Head of caudate nucleus (tissue), 42 donors: ENCODE measurements at regions not wholly inside any gene's neighbourhood (a gene's known extent, or its start where the extent isn't known, plus 50 kb on each side); places are given as distances from the start of the nearest gene placed in this dataset.

Experiments
- DNase-seq, 42 donors: peaks; one replicate each; pipeline versions ENCODE4 v3.0.0 to v3.0.0-alpha.2; 2020 to 2021; ENCODE audit warnings: mixed read lengths in 7 of 42
- intact Hi-C: fragments of 100-400 bp; cut with DNase I; formaldehyde crosslinking; loops from one replicate; pipeline ENCODE4 v1.15.0; 2022

GRCh38 chr13:109480011-109480955 is 306.1 kb downstream of the IRS2 start:
- intact Hi-C loops, result no loop called here
- DNase-seq, result no peak

- intact Hi-C loops, result no loop called here
- DNase-seq, result no peak
Measured at GRCh38 chr13:109479534-109479933, 306.8 kb downstream of the IRS2 start.

GRCh38 chr13:109476001-109476400 is 310.4 kb downstream of the IRS2 start:
- intact Hi-C loops, result no loop called here
- no peak for DNase-seq

- intact Hi-C loops, result no loop called here
- no peak for DNase-seq
Measured at GRCh38 chr13:109468123-109468522, 318.3 kb downstream of the IRS2 start.

- intact Hi-C loops, result no loop called here
Measured at GRCh38 chr13:109465148-109465547, 321.2 kb downstream of the IRS2 start.

GRCh38 chr13:109454167-109454917 is 332.0 kb downstream of the IRS2 start:
- intact Hi-C loops, result no loop called here
- no peak for DNase-seq

More at GRCh38 chr13:109465148-109465547, 321.2 kb downstream of the IRS2 start:
- DNase-seq, result no peak

GRCh38 chr13:109451726-109452125 is 334.7 kb downstream of the IRS2 start:
- DNase-seq, result no peak
- intact Hi-C loops, result no loop called here

- DNase-seq, result no peak
- intact Hi-C loops, result no loop called here
Measured at GRCh38 chr13:109448629-109449028, 337.8 kb downstream of the IRS2 start.

- intact Hi-C loops, result no loop called here
- no peak for DNase-seq
Measured at GRCh38 chr13:109447667-109448066, 338.7 kb downstream of the IRS2 start.

GRCh38 chr13:109440320-109440719 is 346.1 kb downstream of the IRS2 start:
- DNase-seq, result no peak
- intact Hi-C loops, result no loop called here

GRCh38 chr13:109439813-109440212 is 346.6 kb downstream of the IRS2 start:
- intact Hi-C loops, result no loop called here
- DNase-seq, result no peak

GRCh38 chr13:109436841-109437240 is 349.5 kb downstream of the IRS2 start:
- intact Hi-C loops, result no loop called here
- DNase-seq, result no peak

GRCh38 chr13:109436055-109436622 is 350.2 kb downstream of the IRS2 start:
- DNase-seq, result no peak
- intact Hi-C loops, result no loop called here

GRCh38 chr13:109431217-109431616 is 355.2 kb downstream of the IRS2 start:
- intact Hi-C loops, result no loop called here
- DNase-seq, result no peak

- DNase-seq, result no peak
- intact Hi-C loops, result no loop called here
Measured at GRCh38 chr13:109428146-109428545, 358.2 kb downstream of the IRS2 start.

- intact Hi-C loops, result no loop called here
- no peak for DNase-seq
Measured at GRCh38 chr13:109427695-109428094, 358.7 kb downstream of the IRS2 start.

- intact Hi-C loops, result no loop called here
- DNase-seq, result no peak
Measured at GRCh38 chr13:109427148-109427547, 359.2 kb downstream of the IRS2 start.

GRCh38 chr13:109426690-109426990 is 359.7 kb downstream of the IRS2 start:
- DNase-seq, result no peak
- intact Hi-C loops, result no loop called here

- DNase-seq, result no peak
- intact Hi-C loops, result no loop called here
Measured at GRCh38 chr13:109425821-109426689, 360.3 kb downstream of the IRS2 start.
